Prostate gland (tissue), 2 donors: ENCODE measurements at regions not wholly inside any gene's neighbourhood (a gene's known extent, or its start where the extent isn't known, plus 50 kb on each side); places are given as distances from the start of the nearest gene placed in this dataset.

ENCODE experiments used
- POLR2A ChIP-seq: fragments of 450-650 bp; IDR thresholded peaks from one replicate; pipeline ENCODE4 v1.6.1; 2016; ENCODE audit warnings: antibody characterized with exemption, mild to moderate bottlenecking
- POLR2AphosphoS5 ChIP-seq: sonication (generic); formaldehyde crosslinking; IDR thresholded peaks from one replicate; pipeline ENCODE4 v1.6.1; 2017; ENCODE audit warnings: antibody characterized with exemption
- TF ChIP-seq, protein P1 (sequence below), 4 experiments: fragments of 200-600 bp in 2 of 4; fragments of 450-650 bp in 2 of 4; sonication (generic) in 2 of 4; IDR thresholded peaks; 1 replicate in 3 of 4; 2 replicates in 1 of 4; pipeline ENCODE4 v1.5.1; 2016 to 2019; ENCODE audit warnings: antibody characterized with exemption in 4 of 4, mild to moderate bottlenecking in 2 of 4, moderate library complexity in 2 of 4

DNA sequence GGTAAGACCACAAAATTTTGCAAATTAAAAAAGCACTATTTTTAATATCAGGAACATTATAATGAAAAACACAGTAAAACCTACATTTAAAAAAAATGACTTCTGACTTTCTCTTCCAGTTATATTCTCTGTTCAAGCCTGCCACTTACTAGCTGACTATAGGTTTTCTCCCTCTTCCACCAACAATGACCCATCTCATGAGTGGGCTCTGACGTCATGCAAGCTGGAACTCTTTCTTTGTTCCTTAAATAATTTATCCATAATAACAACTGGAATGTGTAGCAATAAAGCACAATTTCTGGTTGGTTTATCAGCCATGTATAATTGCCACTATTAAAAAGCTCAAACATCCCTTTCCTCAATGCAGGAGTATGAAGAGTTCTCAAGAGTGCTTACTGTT lies 378.1 kb upstream of the FAM174A start:
- TF ChIP-seq, protein P1, sequence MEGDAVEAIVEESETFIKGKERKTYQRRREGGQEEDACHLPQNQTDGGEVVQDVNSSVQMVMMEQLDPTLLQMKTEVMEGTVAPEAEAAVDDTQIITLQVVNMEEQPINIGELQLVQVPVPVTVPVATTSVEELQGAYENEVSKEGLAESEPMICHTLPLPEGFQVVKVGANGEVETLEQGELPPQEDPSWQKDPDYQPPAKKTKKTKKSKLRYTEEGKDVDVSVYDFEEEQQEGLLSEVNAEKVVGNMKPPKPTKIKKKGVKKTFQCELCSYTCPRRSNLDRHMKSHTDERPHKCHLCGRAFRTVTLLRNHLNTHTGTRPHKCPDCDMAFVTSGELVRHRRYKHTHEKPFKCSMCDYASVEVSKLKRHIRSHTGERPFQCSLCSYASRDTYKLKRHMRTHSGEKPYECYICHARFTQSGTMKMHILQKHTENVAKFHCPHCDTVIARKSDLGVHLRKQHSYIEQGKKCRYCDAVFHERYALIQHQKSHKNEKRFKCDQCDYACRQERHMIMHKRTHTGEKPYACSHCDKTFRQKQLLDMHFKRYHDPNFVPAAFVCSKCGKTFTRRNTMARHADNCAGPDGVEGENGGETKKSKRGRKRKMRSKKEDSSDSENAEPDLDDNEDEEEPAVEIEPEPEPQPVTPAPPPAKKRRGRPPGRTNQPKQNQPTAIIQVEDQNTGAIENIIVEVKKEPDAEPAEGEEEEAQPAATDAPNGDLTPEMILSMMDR (IDR thresholded peaks at IDR 0.05), result no peak
- TF ChIP-seq POLR2A (no peak), POLR2AphosphoS5 (no peak)
